ENCODE measurements at regions not wholly inside any gene's neighbourhood (a gene's known extent, or its start where the extent isn't known, plus 50 kb on each side); places are given as distances from the start of the nearest gene placed in this dataset.

DNA sequence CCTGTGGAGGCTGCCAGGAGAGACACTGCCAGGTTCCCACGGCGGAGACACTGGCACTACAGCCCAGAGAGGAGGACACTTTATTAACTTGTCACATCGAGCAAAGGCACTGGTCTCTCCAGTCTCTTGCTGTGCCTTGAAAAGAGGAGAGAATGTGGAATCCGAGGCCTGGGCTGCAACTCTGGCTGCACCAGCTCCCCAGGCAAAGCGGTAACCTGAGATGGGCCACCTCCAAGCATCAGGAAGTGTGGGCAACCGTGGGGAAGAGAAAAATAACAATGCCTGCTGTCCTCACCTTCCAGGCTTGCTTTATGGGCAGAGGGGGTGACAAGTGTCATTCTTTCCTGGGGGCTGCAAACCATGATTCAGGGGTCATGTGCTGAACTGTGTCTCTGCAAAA, 91.6 kb upstream of the RGMA start:
- H3K4me1 ChIP-seq = no peaks in the 10 kb centered on the region
- H3K27ac ChIP-seq = no peak overlapping the region
- H3K27me3 ChIP-seq = no peaks in the 10 kb centered on the region
- TF ChIP-seq, protein P1, sequence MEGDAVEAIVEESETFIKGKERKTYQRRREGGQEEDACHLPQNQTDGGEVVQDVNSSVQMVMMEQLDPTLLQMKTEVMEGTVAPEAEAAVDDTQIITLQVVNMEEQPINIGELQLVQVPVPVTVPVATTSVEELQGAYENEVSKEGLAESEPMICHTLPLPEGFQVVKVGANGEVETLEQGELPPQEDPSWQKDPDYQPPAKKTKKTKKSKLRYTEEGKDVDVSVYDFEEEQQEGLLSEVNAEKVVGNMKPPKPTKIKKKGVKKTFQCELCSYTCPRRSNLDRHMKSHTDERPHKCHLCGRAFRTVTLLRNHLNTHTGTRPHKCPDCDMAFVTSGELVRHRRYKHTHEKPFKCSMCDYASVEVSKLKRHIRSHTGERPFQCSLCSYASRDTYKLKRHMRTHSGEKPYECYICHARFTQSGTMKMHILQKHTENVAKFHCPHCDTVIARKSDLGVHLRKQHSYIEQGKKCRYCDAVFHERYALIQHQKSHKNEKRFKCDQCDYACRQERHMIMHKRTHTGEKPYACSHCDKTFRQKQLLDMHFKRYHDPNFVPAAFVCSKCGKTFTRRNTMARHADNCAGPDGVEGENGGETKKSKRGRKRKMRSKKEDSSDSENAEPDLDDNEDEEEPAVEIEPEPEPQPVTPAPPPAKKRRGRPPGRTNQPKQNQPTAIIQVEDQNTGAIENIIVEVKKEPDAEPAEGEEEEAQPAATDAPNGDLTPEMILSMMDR (IDR thresholded peaks at IDR 0.05) = no peak
- TF ChIP-seq POLR2A (IDR thresholded peaks at IDR 0.05) = no peak
- no peaks in the 10 kb centered on the region for H3K9me3 ChIP-seq
- DNase-seq = no peak
- no peak for ATAC-seq
- intact Hi-C loops (cut with DNase I) = no loop called here
- WGBS, 2 donors = 65 to 71% methylated on average over 5 to 6 of the region's 6 CpGs
- no peaks in the 10 kb centered on the region for H3K36me3 ChIP-seq (replicated peaks in 1 of 2; ENCODE audit: insufficient read depth in 1 of 2, low read depth in 2 of 2)
- no peak overlapping the region for H3K4me3 ChIP-seq

- H3K27me3 ChIP-seq = no peaks in the 10 kb centered on the region
- WGBS, 2 donors = 80 to 84% methylated on average over 3 to 6 of the region's 7 CpGs
- H3K27ac ChIP-seq = no peak overlapping the region
- no peaks in the 10 kb centered on the region for H3K4me1 ChIP-seq
- no peak overlapping the region for H3K4me3 ChIP-seq
- ATAC-seq = no peak
- TF ChIP-seq, protein P1 (IDR thresholded peaks at IDR 0.05) = no peak
- no peak for TF ChIP-seq POLR2A (IDR thresholded peaks at IDR 0.05)
- intact Hi-C loops (cut with DNase I) = no loop called here
- no peak for DNase-seq
- no peaks in the 10 kb centered on the region for H3K36me3 ChIP-seq (replicated peaks in 1 of 2; ENCODE audit: insufficient read depth in 1 of 2, low read depth in 2 of 2)
- no peaks in the 10 kb centered on the region for H3K9me3 ChIP-seq
These were observed 91.1 kb upstream of the RGMA start for GRCh38 chr15:93180128-93180527.

GRCh38 chr15:93179700-93180102, 90.7 kb upstream of the RGMA start:
- TF ChIP-seq POLR2A (IDR thresholded peaks at IDR 0.05) = no peak
- TF ChIP-seq, protein P1 (IDR thresholded peaks at IDR 0.05) = no peak
- DNase-seq (no peak), ATAC-seq (no peak)
- H3K27me3 ChIP-seq = no peaks in the 10 kb centered on the region
- 76 to 85% methylated on average over 17 of the region's 17 CpGs for WGBS, 2 donors
- no peak overlapping the region for H3K4me3 ChIP-seq
- H3K4me1 ChIP-seq = no peaks in the 10 kb centered on the region
- no peaks in the 10 kb centered on the region for H3K36me3 ChIP-seq (replicated peaks in 1 of 2; ENCODE audit: insufficient read depth in 1 of 2, low read depth in 2 of 2)
- H3K9me3 ChIP-seq = no peaks in the 10 kb centered on the region
- intact Hi-C loops (cut with DNase I) = no loop called here
- no peak overlapping the region for H3K27ac ChIP-seq

DNA sequence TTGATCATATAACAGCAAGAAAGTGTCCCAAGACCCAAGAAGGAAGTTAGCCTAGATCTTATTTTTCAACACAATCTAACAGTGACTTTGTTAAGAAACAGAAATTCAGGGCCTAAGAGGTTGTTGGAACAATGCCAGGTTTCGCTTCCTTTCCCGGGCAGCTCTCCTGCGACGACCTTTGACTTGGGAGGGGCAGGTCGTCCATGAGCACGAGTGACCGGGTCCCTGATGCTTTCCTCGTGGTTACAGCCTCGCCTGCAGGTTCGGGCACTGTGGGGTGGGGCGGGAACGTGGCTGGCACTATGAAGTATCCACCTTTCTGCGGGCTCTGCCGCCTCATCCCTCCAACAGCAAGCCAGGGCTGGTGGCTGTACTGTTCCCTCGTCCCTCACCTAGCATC, 90.1 kb upstream of the RGMA start:
- ATAC-seq (no peak), DNase-seq (peak; percentile 15 to 66 (median 24))
- Histone ChIP-seq H3K36me3 (replicated peaks in 1 of 2; ENCODE audit: insufficient read depth in 1 of 2, low read depth in 2 of 2) (no peaks in the 10 kb centered on the region), H3K9me3 (no peaks in the 10 kb centered on the region), H3K4me3 (no peak overlapping the region), H3K4me1 (no peaks in the 10 kb centered on the region), H3K27ac (no peak overlapping the region), H3K27me3 (no peaks in the 10 kb centered on the region)
- WGBS, 2 donors = 39 to 51% methylated on average over 11 to 15 of the region's 15 CpGs
- intact Hi-C loops (cut with DNase I) = no loop called here
- TF ChIP-seq POLR2A (IDR thresholded peaks at IDR 0.05) = no peak
- TF ChIP-seq, protein P1 (IDR thresholded peaks at IDR 0.05) = no peak

- intact Hi-C loops (cut with DNase I) = no loop called here
- H3K36me3 ChIP-seq (replicated peaks in 1 of 2; ENCODE audit: insufficient read depth in 1 of 2, low read depth in 2 of 2) = no peaks in the 10 kb centered on the region
- H3K27me3 ChIP-seq = no peaks in the 10 kb centered on the region
- no peak overlapping the region for H3K4me3 ChIP-seq
- WGBS, 2 donors = 86 to 88% methylated on average over 8 of the region's 8 CpGs
- no peak for ATAC-seq
- H3K9me3 ChIP-seq = no peaks in the 10 kb centered on the region
- H3K4me1 ChIP-seq = no peaks in the 10 kb centered on the region
- TF ChIP-seq, protein P1 (IDR thresholded peaks at IDR 0.05) = no peak
- TF ChIP-seq POLR2A (IDR thresholded peaks at IDR 0.05) = no peak
- no peak for DNase-seq
- H3K27ac ChIP-seq = no peak overlapping the region
These were observed 89.4 kb upstream of the RGMA start for GRCh38 chr15:93178371-93178770.
